GM19023 (cell line): ENCODE measurements at regions not wholly inside any gene's neighbourhood (a gene's known extent, or its start where the extent isn't known, plus 50 kb on each side); places are given as distances from the start of the nearest gene placed in this dataset.

Experiments
- ATAC-seq: cut with Tn5 transposase; IDR thresholded peaks from one replicate; pipeline ENCODE4 v1.9.1; 2021; ENCODE audit warnings: mild to moderate bottlenecking, moderate library complexity; ENCODE audit not compliant: unreplicated experiment

DNA sequence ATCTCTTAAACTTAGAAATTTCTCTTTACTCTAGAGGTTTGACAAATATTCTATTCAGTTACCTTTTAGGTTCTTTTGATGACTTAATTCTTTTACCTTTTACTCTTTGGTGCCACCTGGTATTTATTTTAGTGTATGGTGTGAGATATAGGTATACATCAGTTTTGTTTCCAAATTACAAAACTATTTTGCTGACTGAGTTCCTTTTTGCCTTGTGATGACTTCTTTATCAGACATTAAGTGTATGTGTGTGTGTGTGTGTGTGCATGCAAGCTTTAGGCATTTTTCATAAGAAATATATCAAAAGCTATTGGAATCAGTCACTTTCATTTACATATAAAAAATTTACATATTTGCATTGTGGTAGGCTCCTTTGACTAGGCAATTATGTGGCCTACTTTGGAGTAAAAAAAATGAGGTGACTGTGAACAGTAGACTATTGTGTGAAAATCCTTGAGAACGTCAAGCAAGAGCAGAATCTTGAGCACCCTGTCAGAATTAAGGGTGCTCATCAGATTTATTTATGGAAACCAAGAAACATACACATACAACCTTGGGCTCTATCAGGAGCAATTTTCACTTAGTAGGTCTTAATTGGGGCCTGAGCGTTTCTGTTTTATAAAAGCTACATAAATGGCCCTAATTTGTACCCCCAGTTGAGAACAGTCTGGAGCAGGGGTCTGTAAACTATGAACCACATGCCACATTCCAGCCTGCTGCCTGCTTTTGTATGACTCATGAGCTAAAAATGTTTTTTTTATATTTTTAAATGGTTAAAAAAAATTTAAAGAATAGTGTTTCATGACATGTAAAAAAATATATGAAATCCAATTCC lies 415.9 kb downstream of the SLC4A3 start:
- ATAC-seq, result no peak

DNA sequence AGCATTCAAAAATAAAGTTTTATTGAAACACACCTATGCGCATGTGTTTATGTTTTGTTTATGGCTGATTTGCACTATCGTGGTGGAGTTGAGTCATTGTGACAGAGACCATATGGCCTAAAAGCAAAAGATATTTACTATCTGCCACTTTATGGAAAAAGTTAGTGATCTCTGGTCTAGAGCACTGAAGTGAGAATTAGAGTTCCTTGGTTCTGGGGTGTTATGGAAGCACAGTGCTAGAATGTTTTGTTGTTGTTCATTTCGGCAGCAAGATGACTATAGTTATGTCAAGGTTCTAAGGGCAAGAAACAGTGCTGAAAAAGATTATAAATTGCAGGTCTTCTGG lies 416.5 kb downstream of the SLC4A3 start:
- no peak for ATAC-seq

DNA sequence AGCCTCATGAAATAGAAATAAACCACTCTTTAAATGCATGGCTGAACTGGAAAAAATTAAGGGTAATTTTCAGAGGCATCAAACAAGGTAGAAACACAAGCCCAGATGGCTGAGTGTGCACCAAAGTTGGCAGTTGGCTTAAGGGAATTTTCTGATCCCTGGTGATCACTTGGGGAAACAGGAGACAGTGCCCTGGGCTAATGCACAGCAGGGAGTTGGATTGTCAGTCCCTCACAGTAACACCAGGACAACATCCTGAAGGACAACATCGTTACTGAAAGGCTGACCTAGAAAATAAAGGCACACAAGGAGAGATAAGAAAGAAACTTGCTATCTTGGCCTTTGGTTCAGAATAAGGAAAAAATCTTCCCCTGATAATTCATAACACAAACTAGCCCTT lies 417.0 kb downstream of the SLC4A3 start:
- no peak for ATAC-seq

DNA sequence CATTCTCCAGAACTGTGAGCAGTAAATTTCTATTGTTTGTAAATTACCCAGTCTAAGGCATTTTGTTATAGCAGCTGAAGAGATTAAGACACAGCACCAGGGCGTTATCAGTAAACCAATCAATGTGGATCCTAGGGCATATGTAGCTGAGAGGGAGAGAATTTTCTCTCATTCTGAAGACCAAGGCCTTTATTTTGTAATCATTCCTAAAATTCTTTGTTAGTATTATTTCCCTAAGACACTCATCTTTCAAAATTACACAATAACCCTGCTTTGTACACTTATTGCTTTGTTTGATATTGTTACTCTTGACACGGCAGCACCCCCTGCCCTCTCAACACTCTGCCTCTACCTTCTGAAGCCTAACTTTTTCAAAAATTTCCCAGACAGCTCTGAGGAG lies 419.1 kb downstream of the SLC4A3 start:
- no peak for ATAC-seq

DNA sequence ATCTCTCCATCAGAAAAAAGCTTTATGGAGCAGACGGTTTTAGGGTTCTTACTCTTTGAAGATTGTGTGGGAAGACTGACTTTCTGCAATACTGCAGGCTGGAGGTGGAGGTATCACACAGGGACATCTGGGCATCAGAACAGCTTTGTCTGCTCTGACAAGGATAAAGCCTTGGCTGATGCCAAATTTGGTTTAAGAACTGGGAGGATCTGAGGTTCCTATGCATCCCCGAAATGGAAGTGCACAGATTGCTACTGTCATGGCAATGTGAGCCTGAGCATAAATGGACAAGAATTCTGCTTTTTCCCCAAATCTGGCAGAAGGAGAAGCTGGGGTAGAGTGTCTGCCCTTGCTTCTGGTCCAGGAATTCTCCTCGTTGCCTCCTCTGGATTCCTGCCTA lies 424.3 kb downstream of the SLC4A3 start:
- ATAC-seq, result no peak

DNA sequence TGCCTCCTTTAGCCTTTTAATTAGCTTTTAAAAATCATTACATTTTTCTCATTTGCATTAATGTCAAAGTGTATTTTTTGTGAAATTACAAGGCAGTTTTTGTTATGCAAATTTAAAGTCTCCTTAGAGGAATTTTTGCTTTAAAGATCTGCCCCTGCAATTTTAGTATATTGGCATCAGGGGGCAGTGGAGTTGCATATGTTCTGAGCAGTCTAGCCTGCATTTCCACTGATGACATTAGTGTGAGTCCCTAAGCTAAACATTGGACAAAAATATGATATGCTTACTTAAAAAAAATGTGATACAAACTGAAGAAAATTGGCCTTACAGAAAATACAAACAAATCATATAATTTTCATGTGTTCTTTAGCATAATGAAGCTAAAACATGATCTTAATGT lies 426.5 kb downstream of the SLC4A3 start:
- ATAC-seq, result no peak

DNA sequence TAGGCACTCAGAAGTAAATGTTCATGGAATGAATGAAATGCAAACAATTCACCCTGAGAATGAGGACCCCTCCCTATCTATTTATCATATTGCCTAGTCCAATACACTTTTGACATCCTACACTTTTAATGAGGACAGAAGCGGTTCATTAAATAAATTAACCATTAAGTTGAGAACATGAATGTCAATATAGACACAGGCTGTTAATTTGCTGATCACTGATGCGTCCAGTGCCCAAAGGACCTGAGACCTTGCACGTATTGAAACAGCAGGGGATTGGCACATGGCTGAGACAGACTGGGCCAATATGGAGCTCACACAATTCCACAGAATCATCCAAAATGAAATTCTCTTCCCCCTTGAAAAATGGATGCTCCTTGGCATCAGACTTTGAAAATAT lies 430.0 kb downstream of the SLC4A3 start:
- ATAC-seq, result no peak

DNA sequence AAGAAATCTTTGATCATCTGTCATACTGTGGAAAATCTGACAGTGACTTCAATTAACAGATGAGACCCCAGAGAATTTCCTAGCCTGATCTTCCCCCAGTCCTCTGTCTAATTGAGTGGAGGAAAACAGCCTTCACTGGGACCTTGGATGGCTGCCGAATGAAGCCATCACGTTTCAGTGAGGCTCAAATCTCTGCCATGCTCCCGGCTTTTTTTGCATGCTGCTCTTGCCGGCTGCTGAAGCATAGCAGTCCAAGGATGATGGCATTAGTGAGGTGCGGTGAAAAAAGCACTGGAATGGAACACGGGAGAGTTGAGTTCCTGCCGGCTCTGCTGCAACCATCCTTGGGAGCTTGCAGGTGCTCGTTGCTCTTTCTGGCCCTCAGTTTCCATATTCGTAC lies 430.5 kb downstream of the SLC4A3 start:
- ATAC-seq, result no peak

DNA sequence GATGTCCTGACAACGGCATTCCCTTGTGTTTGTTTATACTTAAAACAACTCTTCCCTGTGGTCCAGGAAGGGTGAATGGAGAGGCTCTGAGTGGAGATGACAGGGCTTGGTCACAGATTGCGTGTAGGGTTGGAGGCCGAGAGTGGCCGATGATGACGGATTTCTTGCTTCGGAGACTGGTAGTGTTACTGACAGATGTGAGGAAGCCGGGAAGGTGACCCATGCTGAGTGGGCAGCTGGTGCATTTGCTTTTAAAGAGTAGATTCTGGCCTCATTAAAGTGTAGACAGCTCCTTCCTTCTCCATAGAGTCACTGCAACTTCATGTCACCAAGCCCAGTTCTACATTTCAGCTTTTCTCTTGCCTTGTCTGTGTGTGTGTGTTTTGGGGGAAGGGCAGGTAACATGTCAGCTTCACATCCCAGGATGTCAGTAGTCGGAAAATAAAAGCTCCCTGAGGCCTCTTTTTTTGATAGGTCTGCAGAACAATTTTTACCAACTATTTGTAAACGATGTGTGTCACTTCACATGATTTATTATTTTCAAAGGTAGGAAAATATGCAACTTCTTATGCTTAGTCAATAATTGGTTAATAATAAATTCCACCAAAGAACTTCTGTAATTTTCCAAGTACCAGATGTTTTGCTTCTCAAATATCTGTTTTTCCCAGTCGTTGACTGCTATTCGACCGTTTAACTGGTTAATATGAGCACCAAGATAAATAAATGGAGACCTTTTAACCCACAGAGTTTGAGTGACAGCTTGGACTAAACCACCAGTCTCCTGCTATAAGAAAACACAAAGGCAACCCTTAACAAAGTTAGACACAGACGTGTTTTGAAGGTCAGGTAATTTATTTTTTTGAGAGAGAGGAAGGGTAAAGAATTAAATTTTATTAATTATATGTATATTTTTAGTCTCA lies 436.9 kb downstream of the SLC4A3 start:
- no peak for ATAC-seq

DNA sequence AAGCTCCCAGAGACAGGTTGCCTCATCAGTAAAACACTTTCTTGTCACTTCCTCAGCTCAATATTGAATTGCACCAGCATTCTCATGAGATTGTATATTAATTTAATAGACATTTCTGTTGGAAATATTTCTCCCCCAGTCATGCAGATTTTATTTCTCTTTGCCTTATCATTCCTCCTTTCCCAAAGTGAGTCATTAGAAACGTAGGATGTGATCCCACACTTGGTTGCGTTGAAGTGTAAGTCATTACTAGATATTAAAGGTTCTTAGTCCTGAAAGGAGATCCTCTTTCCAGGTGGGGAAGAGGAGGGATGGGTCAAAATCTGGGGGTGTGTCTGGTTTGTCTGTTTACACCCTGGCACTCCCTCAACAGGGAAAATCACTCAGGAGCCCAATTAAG lies 438.2 kb downstream of the SLC4A3 start:
- no peak for ATAC-seq

DNA sequence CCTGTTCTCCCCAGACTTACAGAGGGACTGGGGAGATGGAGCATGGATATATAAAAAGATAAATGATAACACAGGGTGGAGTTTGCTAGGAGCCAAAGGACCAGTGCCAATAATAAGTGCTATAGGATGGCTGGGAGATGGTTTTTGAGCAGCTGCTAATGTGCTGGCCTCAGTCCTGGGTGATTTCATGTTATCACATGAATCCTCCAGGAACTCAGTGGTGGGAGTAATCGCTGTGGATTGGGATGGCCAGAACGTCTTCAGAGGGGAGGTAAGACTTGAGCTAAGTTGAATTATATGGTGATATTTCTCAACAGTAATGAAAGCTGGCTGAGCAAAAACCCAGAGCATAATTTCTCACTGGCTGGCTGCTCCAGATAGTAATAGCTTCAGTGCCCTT lies 441.4 kb downstream of the SLC4A3 start:
- ATAC-seq, result no peak

DNA sequence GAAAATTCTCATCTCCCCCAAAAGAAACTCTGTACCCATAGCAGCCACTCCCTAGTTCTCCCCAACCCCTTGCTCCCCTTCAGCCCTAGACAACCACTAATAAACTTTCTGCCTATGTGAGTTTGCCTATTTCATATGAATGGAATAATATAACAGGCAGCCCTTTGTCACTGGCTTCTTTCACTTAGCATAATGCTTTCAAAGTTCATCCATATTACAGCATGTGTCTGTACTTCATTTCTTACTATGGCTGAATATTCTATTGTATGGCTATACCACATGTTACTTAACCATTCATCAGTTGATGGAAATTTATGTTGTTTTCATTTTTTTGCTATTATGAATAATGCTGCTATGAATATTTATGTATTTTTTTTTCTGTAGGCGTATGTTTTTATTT lies 442.9 kb downstream of the SLC4A3 start:
- no peak for ATAC-seq

DNA sequence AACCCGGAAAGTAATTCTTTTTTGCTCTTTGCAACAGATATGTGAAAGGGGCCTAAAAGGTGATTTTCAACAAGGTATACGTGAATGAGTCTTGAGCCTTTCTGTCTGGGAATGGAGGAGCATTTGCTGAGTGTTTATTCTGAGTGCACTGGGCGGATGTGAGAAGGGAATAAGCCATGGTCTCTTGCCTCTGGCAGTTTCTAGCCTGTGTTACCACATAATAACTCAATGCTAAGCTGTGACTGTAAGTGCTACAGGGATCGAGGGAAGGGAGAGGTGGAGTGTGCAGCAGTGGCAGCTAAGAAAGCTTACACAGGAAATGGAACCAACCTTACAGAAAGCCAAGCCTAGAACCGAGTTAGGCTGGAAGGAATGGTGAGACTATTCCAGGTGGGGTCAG lies 444.3 kb downstream of the SLC4A3 start:
- no peak for ATAC-seq

DNA sequence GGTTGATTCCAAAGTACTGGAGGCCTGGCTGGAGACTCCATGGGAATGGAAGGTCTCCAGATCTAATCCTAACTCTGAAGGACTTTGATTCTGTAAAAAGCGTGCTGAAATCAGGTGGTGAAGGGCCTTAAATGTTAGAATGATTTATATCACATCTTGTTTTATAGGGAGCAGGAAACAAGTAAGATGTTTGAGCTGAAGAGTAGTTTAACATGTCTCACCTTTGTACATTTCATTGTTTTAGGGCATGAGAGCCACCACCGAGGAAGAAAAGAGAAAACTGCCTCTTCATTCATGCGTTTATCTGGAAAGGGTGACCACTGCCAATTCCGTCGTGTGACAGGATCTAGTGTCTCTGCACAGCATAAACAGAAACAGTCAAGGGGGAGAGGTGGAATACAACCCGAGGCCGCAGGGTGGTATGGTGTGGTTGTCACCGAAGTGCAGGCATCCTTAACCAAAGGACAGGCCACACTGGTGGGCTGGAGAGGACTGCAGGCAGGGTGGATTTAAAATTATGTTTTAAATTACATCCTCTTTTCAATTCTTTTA lies 445.3 kb downstream of the SLC4A3 start:
- no peak for ATAC-seq

DNA sequence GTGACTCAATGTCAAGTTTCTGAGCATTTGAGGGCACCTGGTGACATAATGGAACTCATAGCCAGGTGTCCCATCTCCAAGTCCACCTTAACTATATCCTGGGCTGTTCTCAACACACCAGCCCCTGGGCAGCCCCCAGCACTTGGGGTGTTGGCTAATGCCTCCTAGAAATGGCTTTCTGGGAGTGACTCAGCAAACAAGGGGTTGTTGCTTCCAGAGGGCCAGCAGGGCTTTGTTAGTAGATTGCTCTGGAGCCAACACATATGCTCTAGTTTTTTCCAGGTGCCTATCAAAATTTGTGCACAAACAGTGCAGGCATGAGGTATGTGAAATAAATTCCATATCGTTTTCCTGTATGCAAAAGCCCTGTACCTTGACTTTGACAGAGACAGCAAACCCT lies 448.4 kb downstream of the SLC4A3 start:
- ATAC-seq, result no peak

DNA sequence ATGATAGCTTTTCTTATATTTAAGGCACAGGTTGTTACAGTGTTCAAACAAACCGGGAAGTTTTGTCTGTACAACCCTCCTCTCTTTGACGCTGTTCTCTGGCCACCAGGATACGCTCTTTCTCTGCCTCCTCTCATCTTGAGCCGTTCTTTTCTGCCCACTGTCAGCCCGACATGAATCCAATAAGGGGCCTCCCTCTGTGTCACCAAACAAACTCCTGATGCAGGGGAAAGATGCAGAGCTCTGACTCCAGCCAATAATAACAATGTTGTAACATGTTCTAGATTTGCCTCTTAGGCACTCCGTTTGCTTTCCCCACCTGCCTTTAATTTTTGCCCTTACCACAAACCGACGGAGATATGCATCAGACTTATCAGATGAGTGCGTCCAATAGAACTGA lies 449.3 kb downstream of the SLC4A3 start:
- no peak for ATAC-seq

DNA sequence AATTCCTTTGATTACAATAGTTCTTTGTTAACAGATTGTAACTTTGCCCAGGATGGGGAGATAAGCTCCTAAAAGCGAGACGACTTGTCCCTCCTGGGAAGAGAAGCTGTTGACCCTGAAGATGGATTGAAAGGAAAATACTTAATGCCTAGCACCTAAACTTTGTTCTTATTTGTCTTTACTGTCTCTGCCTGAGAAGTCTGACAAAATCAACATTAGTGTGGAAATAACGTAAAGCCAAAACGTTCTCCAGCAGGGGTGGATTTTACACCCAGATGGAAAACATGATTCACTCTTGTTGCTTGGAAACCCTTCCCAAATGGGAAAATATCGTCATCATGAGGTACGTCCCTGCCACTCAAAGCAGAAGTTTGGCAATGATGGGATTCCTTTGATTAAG lies 450.1 kb downstream of the SLC4A3 start:
- no peak for ATAC-seq

DNA sequence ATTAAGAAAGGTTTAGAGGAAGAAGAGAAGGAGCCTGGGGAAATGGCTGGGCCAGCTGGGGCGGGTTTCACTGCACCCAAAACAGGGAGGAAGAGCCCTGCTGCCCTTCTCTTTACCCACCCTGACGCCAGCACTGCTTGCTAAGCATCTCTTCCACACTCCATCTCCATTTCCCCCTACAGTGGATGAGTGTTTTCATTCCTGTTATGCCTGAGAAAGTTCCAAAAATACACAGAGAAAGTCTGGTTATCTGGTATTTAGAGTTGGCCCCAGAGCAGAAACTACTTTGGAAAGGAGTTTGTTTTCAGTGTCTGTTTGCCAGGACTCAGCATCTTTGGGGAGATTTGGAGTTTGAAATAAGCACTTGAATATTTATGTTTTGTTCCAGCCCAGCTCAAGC lies 451.0 kb downstream of the SLC4A3 start:
- ATAC-seq, result no peak

DNA sequence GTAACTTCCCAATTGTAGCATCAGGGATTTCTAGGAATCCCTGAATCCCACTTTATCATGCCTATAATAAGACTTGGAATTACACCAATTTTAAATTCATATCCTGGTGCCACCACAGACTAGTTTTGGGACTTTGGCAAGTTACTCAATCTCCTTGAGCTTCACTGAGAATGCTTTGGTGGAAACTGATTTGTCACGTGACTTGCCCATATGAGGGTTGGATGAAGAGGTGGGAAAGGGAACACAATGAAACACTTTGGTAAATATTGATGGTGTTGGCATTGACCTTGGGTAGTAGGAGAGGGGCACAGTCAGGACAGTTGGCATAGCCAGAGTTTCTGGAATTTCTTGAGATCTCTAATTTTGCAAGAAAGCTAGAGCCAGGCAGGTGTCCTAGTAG lies 452.2 kb downstream of the SLC4A3 start:
- ATAC-seq, result no peak

DNA sequence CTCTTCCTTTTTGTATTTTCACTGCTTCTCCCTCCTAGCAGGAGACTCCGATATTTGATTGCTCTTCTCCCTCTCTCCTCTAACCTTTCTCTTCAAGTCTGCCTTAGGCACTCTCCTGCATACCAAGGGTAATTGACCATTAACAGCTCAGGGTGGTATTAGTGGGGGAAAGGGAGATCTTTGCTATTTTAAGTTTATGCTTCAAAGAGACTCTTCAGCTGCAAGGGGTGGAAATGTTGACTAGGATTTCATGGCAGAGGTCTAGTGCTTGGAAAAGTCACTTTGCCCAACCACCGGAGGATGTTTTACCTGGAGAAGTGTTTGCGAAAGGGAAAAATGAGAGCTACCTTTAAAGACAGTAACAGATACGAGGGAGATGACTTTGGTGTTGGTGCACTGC lies 453.7 kb downstream of the SLC4A3 start:
- ATAC-seq, result no peak

DNA sequence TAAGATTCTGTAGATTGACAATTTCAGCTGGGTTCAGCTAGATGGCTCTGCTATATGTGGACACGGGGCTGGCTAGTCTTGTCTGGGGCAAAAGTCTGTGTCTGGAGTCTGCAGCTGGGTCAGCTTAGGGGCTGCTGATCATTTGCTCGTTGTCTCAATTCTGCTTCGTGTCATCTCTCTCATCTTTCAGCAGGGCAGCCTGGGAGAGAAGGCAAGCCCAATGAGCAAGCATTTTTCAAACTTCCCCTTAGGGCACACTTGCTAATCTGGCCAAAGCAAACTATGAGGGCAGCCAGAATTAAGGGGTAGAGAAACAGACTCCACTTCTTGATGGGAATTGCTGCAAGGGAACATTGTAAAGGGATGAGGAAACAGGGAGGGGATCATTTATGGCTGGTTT lies 462.6 kb downstream of the SLC4A3 start:
- ATAC-seq, result no peak

DNA sequence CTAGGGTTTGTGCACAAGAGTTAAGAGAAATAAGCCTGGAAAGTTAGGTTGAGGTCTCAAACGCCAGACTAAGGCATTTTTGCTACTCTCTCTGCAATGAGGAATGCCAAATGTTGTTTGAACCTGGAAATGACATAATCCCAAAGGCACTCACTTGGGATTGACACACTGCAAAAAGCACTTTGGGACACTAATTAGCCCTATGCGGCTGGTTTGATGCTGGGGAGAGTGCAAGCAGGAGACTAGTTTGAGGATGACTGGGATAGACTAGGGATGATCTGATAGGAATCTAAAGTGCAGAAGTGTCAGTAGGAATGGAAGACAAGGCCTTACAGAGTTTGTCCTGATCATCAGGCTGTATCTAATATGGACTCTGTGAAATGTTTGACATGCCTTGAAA lies 469.0 kb downstream of the SLC4A3 start:
- ATAC-seq, result no peak
